ENCODE measurements at regions not wholly inside any gene's neighbourhood (a gene's known extent, or its start where the extent isn't known, plus 50 kb on each side); places are given as distances from the start of the nearest gene placed in this dataset.

DNA sequence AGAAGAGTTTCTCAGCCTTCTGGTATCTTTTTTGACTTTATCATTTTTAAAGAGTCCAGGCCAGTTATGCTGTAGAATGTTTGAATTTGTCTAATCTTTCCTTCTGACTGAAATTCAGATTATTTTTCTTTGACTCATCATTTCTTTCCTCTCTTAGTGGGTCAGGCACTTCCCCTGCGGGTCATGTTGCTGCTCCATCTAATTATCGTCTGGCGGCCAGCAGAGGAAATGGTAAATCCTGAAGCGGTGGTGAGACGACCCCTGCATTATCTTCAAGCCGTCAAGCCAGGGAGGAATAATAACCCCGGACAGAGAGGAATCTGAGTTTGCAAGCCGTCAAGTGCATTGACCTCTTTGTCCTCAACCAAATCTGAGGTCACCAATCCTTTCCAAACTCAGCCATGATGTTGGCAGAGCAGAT is 102.1 kb downstream of the ADSS2 start:
- H3K27me3 ChIP-seq = no peaks in the 10 kb centered on the region
- no peaks in the 10 kb centered on the region for H3K4me1 ChIP-seq (ENCODE audit: low read depth)
- no peaks in the 10 kb centered on the region for H3K9me3 ChIP-seq (ENCODE audit: low read depth)
- TF ChIP-seq, protein P1, sequence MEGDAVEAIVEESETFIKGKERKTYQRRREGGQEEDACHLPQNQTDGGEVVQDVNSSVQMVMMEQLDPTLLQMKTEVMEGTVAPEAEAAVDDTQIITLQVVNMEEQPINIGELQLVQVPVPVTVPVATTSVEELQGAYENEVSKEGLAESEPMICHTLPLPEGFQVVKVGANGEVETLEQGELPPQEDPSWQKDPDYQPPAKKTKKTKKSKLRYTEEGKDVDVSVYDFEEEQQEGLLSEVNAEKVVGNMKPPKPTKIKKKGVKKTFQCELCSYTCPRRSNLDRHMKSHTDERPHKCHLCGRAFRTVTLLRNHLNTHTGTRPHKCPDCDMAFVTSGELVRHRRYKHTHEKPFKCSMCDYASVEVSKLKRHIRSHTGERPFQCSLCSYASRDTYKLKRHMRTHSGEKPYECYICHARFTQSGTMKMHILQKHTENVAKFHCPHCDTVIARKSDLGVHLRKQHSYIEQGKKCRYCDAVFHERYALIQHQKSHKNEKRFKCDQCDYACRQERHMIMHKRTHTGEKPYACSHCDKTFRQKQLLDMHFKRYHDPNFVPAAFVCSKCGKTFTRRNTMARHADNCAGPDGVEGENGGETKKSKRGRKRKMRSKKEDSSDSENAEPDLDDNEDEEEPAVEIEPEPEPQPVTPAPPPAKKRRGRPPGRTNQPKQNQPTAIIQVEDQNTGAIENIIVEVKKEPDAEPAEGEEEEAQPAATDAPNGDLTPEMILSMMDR (IDR thresholded peaks at IDR 0.05; ENCODE audit: low read depth, low read length) = no peak
- no peak overlapping the region for H3K4me3 ChIP-seq
- no peak overlapping the region for H3K27ac ChIP-seq
- H3K36me3 ChIP-seq = no peaks in the 10 kb centered on the region
- DNase-seq (ENCODE audit: low read depth in 1 of 2, low spot score in 1 of 2) = peak in 1 of 2 donors; percentile 52

DNA sequence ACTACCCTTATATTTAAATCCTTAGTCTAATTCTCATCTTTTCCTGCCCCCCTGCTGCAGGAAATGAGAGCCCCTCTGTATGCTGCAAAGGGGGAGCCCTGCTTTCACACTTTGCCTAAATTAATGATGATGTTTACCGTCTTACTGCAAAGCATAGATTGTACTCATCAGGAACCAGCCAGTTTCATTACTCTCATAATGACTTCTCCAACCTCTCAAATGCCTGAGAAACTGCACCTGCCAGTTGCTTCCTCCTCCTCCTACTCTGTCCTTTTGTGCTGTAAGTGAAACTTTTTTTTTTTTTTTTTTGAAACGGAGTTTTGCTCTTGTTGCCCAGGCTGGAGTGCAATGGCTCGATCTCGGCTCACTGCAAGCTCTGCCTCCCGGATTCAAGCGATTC is 101.7 kb downstream of the ADSS2 start:
- Histone ChIP-seq H3K4me1 (ENCODE audit: low read depth) (no peaks in the 10 kb centered on the region), H3K4me3 (no peak overlapping the region), H3K27ac (no peak overlapping the region), H3K36me3 (no peaks in the 10 kb centered on the region), H3K9me3 (ENCODE audit: low read depth) (no peaks in the 10 kb centered on the region), H3K27me3 (no peaks in the 10 kb centered on the region)
- TF ChIP-seq, protein P1 (IDR thresholded peaks at IDR 0.05; ENCODE audit: low read depth, low read length) = no peak
- DNase-seq (ENCODE audit: low read depth in 1 of 2, low spot score in 1 of 2) = no peak

DNA sequence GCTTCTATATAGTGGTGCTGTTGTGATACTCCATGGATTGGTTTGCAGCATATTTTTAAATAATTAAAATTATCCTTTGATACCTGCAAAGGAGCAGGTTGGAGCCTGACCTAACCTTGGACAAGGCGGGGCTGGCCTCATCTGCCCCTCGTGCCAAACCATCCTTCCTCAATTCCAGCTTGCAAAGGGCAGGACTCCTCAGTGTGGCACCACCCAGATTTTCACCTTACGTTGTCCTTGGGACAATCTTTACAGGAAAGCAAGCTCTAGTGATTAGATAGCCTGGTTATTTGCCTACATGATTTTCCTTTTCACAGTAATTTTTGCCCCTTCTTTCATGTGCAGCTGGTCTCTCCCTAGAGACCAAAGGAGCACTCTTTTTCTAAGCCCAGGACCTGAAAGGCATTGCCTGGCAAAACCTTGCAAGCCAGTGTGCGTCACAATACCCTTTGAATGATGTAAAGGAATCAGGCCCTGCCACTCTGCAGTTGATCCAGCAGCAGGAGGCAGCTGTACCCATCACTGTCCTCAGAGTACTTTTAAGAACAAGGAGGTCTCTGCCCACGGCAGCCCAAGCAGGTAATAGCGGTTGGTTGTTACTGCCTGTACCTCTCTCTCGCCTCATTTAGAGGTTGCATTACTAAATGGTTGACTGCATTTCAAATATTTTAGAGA is 99.4 kb downstream of the ADSS2 start:
- Histone ChIP-seq H3K27me3 (no peaks in the 10 kb centered on the region), H3K36me3 (no peaks in the 10 kb centered on the region), H3K4me3 (no peak overlapping the region), H3K9me3 (ENCODE audit: low read depth) (no peaks in the 10 kb centered on the region), H3K4me1 (ENCODE audit: low read depth) (no peaks in the 10 kb centered on the region), H3K27ac (no peak overlapping the region)
- TF ChIP-seq, protein P1 (IDR thresholded peaks at IDR 0.05; ENCODE audit: low read depth, low read length) = no peak
- no peak for DNase-seq (ENCODE audit: low read depth in 1 of 2, low spot score in 1 of 2)

DNA sequence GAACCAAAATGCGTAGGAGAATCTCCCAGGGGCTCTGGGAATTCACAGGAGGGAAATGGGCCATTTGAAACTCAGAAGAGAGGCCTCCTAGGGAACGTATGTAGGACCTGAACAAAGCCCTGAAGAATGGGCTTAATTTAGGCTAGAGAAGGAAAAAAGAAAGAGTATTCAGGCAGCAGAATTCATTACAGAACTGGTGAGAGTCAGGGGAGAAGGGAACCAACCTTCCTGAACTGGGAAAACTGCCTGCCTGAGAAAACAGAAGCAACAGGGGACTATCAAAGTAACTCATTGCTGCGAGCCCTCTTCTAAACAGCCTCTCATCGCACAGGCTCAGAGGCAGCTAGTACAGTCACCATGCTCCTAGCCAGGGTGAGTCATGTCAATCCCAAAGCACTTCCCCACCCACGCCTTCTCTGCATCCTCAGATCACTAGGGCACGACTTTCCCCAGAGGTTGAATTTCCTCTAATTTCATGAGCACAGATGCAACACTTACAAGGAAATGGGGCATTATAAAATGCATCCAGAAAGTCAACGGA is 98.1 kb downstream of the ADSS2 start:
- DNase-seq (ENCODE audit: low read depth in 1 of 2, low spot score in 1 of 2) = peak in 1 of 2 donors; percentile 90
- Histone ChIP-seq H3K4me3 (no peak overlapping the region), H3K9me3 (ENCODE audit: low read depth) (no peaks in the 10 kb centered on the region), H3K27ac (no peak overlapping the region), H3K4me1 (ENCODE audit: low read depth) (no peaks in the 10 kb centered on the region), H3K27me3 (no peaks in the 10 kb centered on the region), H3K36me3 (no peaks in the 10 kb centered on the region)
- TF ChIP-seq, protein P1 (IDR thresholded peaks at IDR 0.05; ENCODE audit: low read depth, low read length) = no peak

DNA sequence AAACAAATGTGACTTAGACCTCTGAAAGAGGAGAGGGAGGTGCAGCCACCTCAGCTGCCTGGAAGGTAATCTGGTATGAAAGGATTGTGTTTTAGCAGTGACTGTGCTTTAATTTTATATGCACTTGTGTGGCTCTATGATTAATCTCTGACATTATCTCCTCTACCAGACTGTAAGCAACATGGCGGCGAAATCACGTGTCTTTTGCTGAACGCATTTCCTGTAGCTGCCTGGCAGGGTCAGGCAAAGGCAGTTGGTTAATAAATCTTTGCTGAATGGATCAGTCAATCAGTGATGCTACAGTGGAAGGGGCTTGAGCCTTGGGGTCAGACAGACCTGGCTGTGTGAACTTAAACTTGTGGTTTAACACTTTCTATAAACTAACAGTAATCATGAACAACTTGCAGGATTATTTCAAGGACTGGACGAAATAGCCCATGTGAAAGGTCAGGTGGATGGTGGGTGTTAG is 96.9 kb downstream of the ADSS2 start:
- Histone ChIP-seq H3K36me3 (no peaks in the 10 kb centered on the region), H3K27ac (no peak overlapping the region), H3K9me3 (ENCODE audit: low read depth) (no peaks in the 10 kb centered on the region), H3K27me3 (no peaks in the 10 kb centered on the region), H3K4me1 (ENCODE audit: low read depth) (no peaks in the 10 kb centered on the region), H3K4me3 (no peak overlapping the region)
- TF ChIP-seq, protein P1 (IDR thresholded peaks at IDR 0.05; ENCODE audit: low read depth, low read length) = no peak
- no peak for DNase-seq (ENCODE audit: low read depth in 1 of 2, low spot score in 1 of 2)
